NCI-H2081 (cell line): ENCODE measurements at regions not wholly inside any gene's neighbourhood (a gene's known extent, or its start where the extent isn't known, plus 50 kb on each side); places are given as distances from the start of the nearest gene placed in this dataset.
"Not testable (repeated sequence)": the region's sequence is repeated elsewhere in the genome, so short reads cannot be mapped to it uniquely, and the experiment has no call there.

Source experiments
- DNase-seq, 2 experiments: peaks; one replicate each; lab custom pipeline; 2025; lab: John Stamatoyannopoulos, UW

GRCh38 chr7:16089191-16089590 is 332.1 kb downstream of the CRPPA start:
- DNase-seq = no peak

GRCh38 chr7:16086743-16087142 is 334.6 kb downstream of the CRPPA start:
- no peak for DNase-seq

GRCh38 chr7:16085780-16086179 is 335.6 kb downstream of the CRPPA start:
- not testable (repeated sequence) for DNase-seq

GRCh38 chr7:16084875-16085274 is 336.5 kb downstream of the CRPPA start:
- DNase-seq = no peak

- peak; percentile 44 to 80 for DNase-seq
These were observed 337.0 kb downstream of the CRPPA start for GRCh38 chr7:16084370-16084769.

- no peak for DNase-seq
These were observed 337.4 kb downstream of the CRPPA start for GRCh38 chr7:16083931-16084330.

GRCh38 chr7:16080131-16080530 is 341.2 kb downstream of the CRPPA start:
- DNase-seq = no peak

- no peak for DNase-seq
These were observed 341.6 kb downstream of the CRPPA start for GRCh38 chr7:16079723-16080122.

GRCh38 chr7:16078076-16078952 is 343.0 kb downstream of the CRPPA start:
- DNase-seq = peak; percentile 77 to 78

- peak; percentile 79 to 82 for DNase-seq
These were observed 350.0 kb downstream of the CRPPA start for GRCh38 chr7:16071246-16071857.

GRCh38 chr7:16070806-16071205 is 350.5 kb downstream of the CRPPA start:
- no peak for DNase-seq

- DNase-seq = no peak
These were observed 351.3 kb downstream of the CRPPA start for GRCh38 chr7:16069998-16070397.

GRCh38 chr7:16068183-16068582 is 353.2 kb downstream of the CRPPA start:
- DNase-seq = no peak

GRCh38 chr7:16067711-16068110 is 353.6 kb downstream of the CRPPA start:
- peak in 1 of 2 experiments; percentile 74 for DNase-seq

GRCh38 chr7:16066805-16067459 is 354.4 kb downstream of the CRPPA start:
- peak in 1 of 2 experiments; percentile 86 for DNase-seq

GRCh38 chr7:16065939-16066338 is 355.4 kb downstream of the CRPPA start:
- DNase-seq = no peak

GRCh38 chr7:16063716-16064675 is 357.3 kb downstream of the CRPPA start:
- no peak for DNase-seq

GRCh38 chr7:16063221-16063620 is 358.1 kb downstream of the CRPPA start:
- DNase-seq = peak in 1 of 2 experiments; percentile 16

GRCh38 chr7:16062269-16062668 is 359.1 kb downstream of the CRPPA start:
- DNase-seq = no peak

GRCh38 chr7:16061630-16062029 is 359.7 kb downstream of the CRPPA start:
- no peak for DNase-seq

GRCh38 chr7:16061011-16061410 is 360.3 kb downstream of the CRPPA start:
- no peak for DNase-seq

GRCh38 chr7:16060502-16060901 is 360.8 kb downstream of the CRPPA start:
- DNase-seq = no peak
